ENCODE measurements at regions not wholly inside any gene's neighbourhood (a gene's known extent, or its start where the extent isn't known, plus 50 kb on each side); places are given as distances from the start of the nearest gene placed in this dataset.

DNA sequence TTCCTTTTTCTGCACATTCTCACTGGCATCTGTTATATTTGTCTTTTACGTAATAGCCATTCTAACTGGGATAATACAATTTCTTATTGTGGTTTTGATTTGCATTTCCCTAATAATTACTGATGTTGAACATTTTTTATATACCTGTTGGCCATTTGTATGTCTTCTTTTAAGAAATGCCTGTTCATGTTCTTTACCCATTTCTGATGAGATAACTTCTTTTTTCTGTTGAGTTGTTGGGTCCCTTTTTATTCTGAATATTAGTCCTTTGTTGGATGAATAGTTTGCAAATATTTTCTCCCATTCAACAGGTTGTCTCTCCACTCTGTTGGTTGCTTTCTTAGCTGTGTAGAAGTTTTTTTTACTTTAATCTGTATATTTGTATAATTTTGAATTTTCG lies 147.7 kb upstream of the TRPC4 start (continued):
- TF ChIP-seq, protein P1, sequence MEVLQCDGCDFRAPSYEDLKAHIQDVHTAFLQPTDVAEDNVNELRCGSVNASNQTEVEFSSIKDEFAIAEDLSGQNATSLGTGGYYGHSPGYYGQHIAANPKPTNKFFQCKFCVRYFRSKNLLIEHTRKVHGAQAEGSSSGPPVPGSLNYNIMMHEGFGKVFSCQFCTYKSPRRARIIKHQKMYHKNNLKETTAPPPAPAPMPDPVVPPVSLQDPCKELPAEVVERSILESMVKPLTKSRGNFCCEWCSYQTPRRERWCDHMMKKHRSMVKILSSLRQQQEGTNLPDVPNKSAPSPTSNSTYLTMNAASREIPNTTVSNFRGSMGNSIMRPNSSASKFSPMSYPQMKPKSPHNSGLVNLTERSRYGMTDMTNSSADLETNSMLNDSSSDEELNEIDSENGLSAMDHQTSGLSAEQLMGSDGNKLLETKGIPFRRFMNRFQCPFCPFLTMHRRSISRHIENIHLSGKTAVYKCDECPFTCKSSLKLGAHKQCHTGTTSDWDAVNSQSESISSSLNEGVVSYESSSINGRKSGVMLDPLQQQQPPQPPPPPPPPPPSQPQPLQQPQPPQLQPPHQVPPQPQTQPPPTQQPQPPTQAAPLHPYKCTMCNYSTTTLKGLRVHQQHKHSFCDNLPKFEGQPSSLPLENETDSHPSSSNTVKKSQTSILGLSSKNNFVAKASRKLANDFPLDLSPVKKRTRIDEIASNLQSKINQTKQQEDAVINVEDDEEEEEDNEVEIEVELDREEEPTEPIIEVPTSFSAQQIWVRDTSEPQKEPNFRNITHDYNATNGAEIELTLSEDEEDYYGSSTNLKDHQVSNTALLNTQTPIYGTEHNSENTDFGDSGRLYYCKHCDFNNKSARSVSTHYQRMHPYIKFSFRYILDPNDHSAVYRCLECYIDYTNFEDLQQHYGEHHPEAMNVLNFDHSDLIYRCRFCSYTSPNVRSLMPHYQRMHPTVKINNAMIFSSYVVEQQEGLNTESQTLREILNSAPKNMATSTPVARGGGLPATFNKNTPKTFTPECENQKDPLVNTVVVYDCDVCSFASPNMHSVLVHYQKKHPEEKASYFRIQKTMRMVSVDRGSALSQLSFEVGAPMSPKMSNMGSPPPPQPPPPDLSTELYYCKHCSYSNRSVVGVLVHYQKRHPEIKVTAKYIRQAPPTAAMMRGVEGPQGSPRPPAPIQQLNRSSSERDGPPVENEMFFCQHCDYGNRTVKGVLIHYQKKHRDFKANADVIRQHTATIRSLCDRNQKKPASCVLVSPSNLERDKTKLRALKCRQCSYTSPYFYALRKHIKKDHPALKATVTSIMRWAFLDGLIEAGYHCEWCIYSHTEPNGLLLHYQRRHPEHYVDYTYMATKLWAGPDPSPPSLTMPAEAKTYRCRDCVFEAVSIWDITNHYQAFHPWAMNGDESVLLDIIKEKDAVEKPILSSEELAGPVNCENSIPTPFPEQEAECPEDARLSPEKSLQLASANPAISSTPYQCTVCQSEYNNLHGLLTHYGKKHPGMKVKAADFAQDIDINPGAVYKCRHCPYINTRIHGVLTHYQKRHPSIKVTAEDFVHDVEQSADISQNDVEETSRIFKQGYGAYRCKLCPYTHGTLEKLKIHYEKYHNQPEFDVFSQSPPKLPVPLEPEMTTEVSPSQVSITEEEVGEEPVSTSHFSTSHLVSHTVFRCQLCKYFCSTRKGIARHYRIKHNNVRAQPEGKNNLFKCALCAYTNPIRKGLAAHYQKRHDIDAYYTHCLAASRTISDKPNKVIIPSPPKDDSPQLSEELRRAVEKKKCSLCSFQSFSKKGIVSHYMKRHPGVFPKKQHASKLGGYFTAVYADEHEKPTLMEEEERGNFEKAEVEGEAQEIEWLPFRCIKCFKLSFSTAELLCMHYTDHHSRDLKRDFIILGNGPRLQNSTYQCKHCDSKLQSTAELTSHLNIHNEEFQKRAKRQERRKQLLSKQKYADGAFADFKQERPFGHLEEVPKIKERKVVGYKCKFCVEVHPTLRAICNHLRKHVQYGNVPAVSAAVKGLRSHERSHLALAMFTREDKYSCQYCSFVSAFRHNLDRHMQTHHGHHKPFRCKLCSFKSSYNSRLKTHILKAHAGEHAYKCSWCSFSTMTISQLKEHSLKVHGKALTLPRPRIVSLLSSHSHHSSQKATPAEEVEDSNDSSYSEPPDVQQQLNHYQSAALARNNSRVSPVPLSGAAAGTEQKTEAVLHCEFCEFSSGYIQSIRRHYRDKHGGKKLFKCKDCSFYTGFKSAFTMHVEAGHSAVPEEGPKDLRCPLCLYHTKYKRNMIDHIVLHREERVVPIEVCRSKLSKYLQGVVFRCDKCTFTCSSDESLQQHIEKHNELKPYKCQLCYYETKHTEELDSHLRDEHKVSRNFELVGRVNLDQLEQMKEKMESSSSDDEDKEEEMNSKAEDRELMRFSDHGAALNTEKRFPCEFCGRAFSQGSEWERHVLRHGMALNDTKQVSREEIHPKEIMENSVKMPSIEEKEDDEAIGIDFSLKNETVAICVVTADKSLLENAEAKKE (CRISPR knock-in tag; IDR thresholded peaks at IDR 0.05), result no peak
- TF ChIP-seq POLR2AphosphoS5 (IDR thresholded peaks at IDR 0.05; ENCODE audit: low read depth), result no peak
- TF ChIP-seq NANOG (IDR thresholded peaks at IDR 0.05; ENCODE audit: borderline replicate concordance), result no peak
- no peak for TF ChIP-seq EZH2 (IDR thresholded peaks at IDR 0.05; ENCODE audit: low read depth, unreplicated experiment)
- TF ChIP-seq, protein P2, sequence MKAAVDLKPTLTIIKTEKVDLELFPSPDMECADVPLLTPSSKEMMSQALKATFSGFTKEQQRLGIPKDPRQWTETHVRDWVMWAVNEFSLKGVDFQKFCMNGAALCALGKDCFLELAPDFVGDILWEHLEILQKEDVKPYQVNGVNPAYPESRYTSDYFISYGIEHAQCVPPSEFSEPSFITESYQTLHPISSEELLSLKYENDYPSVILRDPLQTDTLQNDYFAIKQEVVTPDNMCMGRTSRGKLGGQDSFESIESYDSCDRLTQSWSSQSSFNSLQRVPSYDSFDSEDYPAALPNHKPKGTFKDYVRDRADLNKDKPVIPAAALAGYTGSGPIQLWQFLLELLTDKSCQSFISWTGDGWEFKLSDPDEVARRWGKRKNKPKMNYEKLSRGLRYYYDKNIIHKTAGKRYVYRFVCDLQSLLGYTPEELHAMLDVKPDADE (IDR thresholded peaks at IDR 0.05), result no peak
- no peak for TF ChIP-seq EZH2phosphoT487 (IDR thresholded peaks at IDR 0.05; ENCODE audit: unreplicated experiment)
- TF ChIP-seq JUNB (IDR thresholded peaks at IDR 0.05; ENCODE audit: unreplicated experiment), result no peak
- no peak for TF ChIP-seq STAT1 (IDR thresholded peaks at IDR 0.05; ENCODE audit: unreplicated experiment)

DNA sequence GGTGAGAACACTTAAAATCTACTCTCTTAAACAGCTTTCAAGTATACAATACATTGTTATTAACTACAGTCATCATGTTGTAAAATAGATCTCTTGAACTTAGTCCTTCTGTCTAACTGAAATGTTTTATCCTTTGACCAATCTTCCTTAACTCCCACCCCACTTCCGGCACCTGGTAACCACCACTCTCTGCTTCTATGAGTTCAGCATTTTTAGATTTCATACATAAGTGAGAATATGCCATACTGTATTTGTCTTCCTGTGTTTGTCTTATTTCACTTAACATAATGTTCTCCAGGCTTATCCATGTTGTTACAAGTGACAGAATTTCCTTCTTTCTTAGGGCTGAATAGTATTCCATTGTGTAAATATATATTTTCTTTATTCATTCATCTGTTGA lies 144.1 kb upstream of the TRPC4 start:
- Histone ChIP-seq H3K79me2 (replicated peaks; ENCODE audit: insufficient read depth) (no peaks in the 10 kb centered on the region), H3K4me3 (no peak overlapping the region), H3K27me3 (ENCODE audit: insufficient read depth) (no peaks in the 10 kb centered on the region), H3K9me2 (ENCODE audit: insufficient read depth) (no peaks in the 10 kb centered on the region), H3F3A (replicated peaks; ENCODE audit: low read depth) (no peaks in the 10 kb centered on the region), H3K4me1 (ENCODE audit: insufficient read depth) (no peaks in the 10 kb centered on the region), H4K20me1 (replicated peaks; ENCODE audit: insufficient read depth) (no peaks in the 10 kb centered on the region), H3K27ac (ENCODE audit: low read depth) (no peak overlapping the region), H3K4me2 (no peak overlapping the region), H2AFZ (no peak overlapping the region), H3K36me3 (ENCODE audit: insufficient read depth) (no peaks in the 10 kb centered on the region)
- ATAC-seq (no peak), DNase-seq (ENCODE audit: low spot score) (no peak)
- H3K27ac Mint-ChIP-seq, result no peak overlapping the region
- H3K27me3 Mint-ChIP-seq (ENCODE audit: insufficient read depth, low read depth, poor library complexity), result no peaks in the 10 kb centered on the region
- no peaks in the 10 kb centered on the region for H3K4me1 Mint-ChIP-seq
- H3K36me3 Mint-ChIP-seq (ENCODE audit: low read depth), result no peaks in the 10 kb centered on the region; the same call in 2 of the 3 replicates
- peaks cover 4% of the 10 kb centered on the region; the same call in 1 of the 3 replicates for H3K9me3 Mint-ChIP-seq
- no peak overlapping the region for H3K4me3 Mint-ChIP-seq
- TF ChIP-seq, protein P2 (IDR thresholded peaks at IDR 0.05), result no peak
- TF ChIP-seq STAT1 (IDR thresholded peaks at IDR 0.05; ENCODE audit: unreplicated experiment) (no peak), CREB1 (CRISPR knock-in tag; IDR thresholded peaks at IDR 0.05; ENCODE audit: low read depth) (no peak), EZH2 (IDR thresholded peaks at IDR 0.05; ENCODE audit: low read depth, unreplicated experiment) (no peak), EZH2phosphoT487 (IDR thresholded peaks at IDR 0.05; ENCODE audit: unreplicated experiment) (no peak), POLR2AphosphoS5 (IDR thresholded peaks at IDR 0.05; ENCODE audit: low read depth) (no peak), ZNF331 (CRISPR knock-in tag; IDR thresholded peaks at IDR 0.05; ENCODE audit: low read depth) (no peak)
- TF ChIP-seq, protein P3, sequence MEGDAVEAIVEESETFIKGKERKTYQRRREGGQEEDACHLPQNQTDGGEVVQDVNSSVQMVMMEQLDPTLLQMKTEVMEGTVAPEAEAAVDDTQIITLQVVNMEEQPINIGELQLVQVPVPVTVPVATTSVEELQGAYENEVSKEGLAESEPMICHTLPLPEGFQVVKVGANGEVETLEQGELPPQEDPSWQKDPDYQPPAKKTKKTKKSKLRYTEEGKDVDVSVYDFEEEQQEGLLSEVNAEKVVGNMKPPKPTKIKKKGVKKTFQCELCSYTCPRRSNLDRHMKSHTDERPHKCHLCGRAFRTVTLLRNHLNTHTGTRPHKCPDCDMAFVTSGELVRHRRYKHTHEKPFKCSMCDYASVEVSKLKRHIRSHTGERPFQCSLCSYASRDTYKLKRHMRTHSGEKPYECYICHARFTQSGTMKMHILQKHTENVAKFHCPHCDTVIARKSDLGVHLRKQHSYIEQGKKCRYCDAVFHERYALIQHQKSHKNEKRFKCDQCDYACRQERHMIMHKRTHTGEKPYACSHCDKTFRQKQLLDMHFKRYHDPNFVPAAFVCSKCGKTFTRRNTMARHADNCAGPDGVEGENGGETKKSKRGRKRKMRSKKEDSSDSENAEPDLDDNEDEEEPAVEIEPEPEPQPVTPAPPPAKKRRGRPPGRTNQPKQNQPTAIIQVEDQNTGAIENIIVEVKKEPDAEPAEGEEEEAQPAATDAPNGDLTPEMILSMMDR (conservative IDR thresholded peaks at IDR 0.05; ENCODE audit: low read depth in 2 of 2), result no peak
